Ishikawa (cell line): ENCODE measurements at regions not wholly inside any gene's neighbourhood (a gene's known extent, or its start where the extent isn't known, plus 50 kb on each side); places are given as distances from the start of the nearest gene placed in this dataset.

Experiments used
- CEBPB ChIP-seq: IDR thresholded peaks from 2 replicates; pipeline ENCODE4 v1.6.1; 2012
- CREB1 ChIP-seq: IDR thresholded peaks from 2 replicates; pipeline ENCODE4 v1.6.1; 2012; ENCODE audit warnings: low read depth
- EGR1 ChIP-seq: IDR thresholded peaks from 2 replicates; pipeline ENCODE4 v1.6.1; 2012
- EP300 ChIP-seq: IDR thresholded peaks from 2 replicates; pipeline ENCODE4 v1.6.1; 2012; ENCODE audit warnings: borderline replicate concordance
- FOXM1 ChIP-seq: IDR thresholded peaks from 2 replicates; pipeline ENCODE4 v1.6.1; 2012; ENCODE audit warnings: low read depth, borderline replicate concordance
- NFIC ChIP-seq: IDR thresholded peaks from 2 replicates; pipeline ENCODE4 v1.6.1; 2012
- RAD21 ChIP-seq: IDR thresholded peaks from 2 replicates; pipeline ENCODE4 v1.6.1; 2012; ENCODE audit warnings: low read depth
- TAF1 ChIP-seq: IDR thresholded peaks from 2 replicates; pipeline ENCODE4 v1.6.1; 2012; ENCODE audit warnings: low read depth, mild to moderate bottlenecking
- TCF12 ChIP-seq: IDR thresholded peaks from 2 replicates; pipeline ENCODE4 v1.6.1; 2012; ENCODE audit warnings: low read depth
- TEAD4 ChIP-seq: IDR thresholded peaks from 2 replicates; pipeline ENCODE4 v1.6.1; 2012
- YY1 ChIP-seq: IDR thresholded peaks from 2 replicates; pipeline ENCODE4 v1.6.1; 2012; ENCODE audit warnings: low read depth
- ZBTB7A ChIP-seq: IDR thresholded peaks from 2 replicates; pipeline ENCODE4 v1.6.1; 2012; ENCODE audit warnings: low read depth
- TF ChIP-seq, protein P1 (sequence below): IDR thresholded peaks from 2 replicates; pipeline ENCODE4 v1.6.1; 2012
- TF ChIP-seq, protein P2 (sequence below): IDR thresholded peaks from 2 replicates; pipeline ENCODE4 v1.6.1; 2012; ENCODE audit warnings: low read depth, mild to moderate bottlenecking
- TF ChIP-seq, protein P3 (sequence below): IDR thresholded peaks from 2 replicates; pipeline ENCODE4 v1.6.1; 2012

DNA sequence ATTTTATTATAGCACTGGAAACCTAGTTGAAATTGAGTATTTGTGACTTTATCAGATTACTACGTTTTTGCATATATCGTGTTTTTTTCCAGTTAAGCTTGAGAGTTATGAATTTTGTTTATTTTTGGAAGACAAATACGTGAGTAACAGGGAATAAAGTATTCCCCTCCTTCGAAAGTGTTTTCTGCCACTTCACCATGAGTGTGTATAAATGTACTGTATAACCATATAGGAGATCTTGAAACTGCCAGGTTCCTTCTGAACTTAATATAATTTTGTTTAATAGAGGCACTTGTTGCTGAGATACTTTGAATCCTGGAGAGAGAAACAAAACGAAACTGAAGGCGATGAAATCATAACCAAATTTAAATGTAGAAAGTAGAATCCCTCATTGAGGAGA is 1004.4 kb upstream of the ZEB2 start:
- TF ChIP-seq FOXM1 (no peak), TAF1 (no peak), EGR1 (no peak), RAD21 (no peak)

DNA sequence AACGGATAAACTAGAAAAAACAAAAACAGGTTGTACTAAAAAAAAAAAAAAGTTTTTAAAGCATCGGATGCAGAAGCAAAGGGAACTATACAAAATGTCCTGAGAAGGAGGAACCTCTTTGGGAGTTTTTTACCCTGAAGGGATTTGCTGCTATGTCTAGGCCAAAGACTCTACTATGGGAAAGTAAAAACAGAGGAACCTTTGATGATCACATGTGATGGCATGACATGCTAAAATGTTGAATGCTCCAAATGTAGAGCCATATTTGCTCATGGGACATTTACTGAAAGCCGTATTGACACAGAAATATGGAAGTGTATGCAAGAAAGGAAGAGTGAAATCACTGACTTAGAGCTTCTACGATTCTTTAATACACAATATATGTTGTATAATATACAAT is 992.0 kb upstream of the ZEB2 start:
- TF ChIP-seq, protein P1, sequence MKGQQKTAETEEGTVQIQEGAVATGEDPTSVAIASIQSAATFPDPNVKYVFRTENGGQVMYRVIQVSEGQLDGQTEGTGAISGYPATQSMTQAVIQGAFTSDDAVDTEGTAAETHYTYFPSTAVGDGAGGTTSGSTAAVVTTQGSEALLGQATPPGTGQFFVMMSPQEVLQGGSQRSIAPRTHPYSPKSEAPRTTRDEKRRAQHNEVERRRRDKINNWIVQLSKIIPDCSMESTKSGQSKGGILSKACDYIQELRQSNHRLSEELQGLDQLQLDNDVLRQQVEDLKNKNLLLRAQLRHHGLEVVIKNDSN = no peak
- no peak for TF ChIP-seq CEBPB
- TF ChIP-seq CREB1 = no peak
- TF ChIP-seq, protein P2, sequence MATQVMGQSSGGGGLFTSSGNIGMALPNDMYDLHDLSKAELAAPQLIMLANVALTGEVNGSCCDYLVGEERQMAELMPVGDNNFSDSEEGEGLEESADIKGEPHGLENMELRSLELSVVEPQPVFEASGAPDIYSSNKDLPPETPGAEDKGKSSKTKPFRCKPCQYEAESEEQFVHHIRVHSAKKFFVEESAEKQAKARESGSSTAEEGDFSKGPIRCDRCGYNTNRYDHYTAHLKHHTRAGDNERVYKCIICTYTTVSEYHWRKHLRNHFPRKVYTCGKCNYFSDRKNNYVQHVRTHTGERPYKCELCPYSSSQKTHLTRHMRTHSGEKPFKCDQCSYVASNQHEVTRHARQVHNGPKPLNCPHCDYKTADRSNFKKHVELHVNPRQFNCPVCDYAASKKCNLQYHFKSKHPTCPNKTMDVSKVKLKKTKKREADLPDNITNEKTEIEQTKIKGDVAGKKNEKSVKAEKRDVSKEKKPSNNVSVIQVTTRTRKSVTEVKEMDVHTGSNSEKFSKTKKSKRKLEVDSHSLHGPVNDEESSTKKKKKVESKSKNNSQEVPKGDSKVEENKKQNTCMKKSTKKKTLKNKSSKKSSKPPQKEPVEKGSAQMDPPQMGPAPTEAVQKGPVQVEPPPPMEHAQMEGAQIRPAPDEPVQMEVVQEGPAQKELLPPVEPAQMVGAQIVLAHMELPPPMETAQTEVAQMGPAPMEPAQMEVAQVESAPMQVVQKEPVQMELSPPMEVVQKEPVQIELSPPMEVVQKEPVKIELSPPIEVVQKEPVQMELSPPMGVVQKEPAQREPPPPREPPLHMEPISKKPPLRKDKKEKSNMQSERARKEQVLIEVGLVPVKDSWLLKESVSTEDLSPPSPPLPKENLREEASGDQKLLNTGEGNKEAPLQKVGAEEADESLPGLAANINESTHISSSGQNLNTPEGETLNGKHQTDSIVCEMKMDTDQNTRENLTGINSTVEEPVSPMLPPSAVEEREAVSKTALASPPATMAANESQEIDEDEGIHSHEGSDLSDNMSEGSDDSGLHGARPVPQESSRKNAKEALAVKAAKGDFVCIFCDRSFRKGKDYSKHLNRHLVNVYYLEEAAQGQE = no peak
- no peak for TF ChIP-seq FOXM1
- no peak for TF ChIP-seq TCF12
- no peak for TF ChIP-seq RAD21
- no peak for TF ChIP-seq NFIC
- TF ChIP-seq TEAD4 = no peak
- TF ChIP-seq ZBTB7A = no peak
- no peak for TF ChIP-seq EP300
- no peak for TF ChIP-seq EGR1
- TF ChIP-seq YY1 = no peak

DNA sequence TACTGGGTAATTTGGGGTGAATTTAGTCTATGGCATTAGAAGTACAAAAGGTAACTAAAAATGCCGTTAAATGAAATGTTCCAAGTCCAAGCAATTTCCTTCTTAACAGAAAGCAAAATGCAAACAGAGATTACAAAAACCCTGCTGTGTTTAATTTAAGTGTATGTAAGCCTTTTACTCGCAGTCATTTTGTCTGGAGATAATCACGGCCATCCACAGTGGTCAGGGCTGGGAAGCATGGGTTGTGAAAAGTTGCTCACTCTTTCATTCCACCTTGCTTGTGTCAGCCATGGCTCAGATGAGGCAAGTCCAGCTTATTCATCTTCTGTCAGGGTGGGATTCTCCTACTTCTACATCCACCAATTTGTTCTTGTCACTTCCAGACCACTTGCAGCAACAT is 983.6 kb upstream of the ZEB2 start:
- TF ChIP-seq TAF1 = no peak
- TF ChIP-seq, protein P2 = no peak
- no peak for TF ChIP-seq TEAD4
- no peak for TF ChIP-seq EGR1
- TF ChIP-seq NFIC = no peak
- no peak for TF ChIP-seq ZBTB7A
- no peak for TF ChIP-seq FOXM1
- TF ChIP-seq CREB1 = no peak
- TF ChIP-seq, protein P1 = no peak

DNA sequence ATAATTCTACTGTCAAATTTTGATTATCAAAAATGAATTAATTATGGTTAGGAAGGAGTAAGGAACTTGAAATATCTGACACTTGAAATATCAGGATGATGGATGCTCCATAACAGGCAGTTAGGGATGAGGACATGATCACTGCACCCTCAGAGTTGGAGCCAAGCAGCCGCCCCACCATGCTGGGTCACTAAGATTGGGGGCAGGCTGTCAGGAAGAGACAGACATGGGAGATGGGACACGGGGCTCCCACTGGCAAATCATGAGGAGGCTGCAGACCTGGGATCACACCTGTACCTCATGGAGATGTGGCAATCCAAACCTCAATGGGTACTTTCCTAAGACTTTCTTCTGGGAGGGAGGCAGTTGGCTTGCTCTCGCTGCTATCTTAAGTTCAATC is 982.0 kb upstream of the ZEB2 start:
- TF ChIP-seq, protein P1 = no peak
- TF ChIP-seq CEBPB = no peak
- TF ChIP-seq EP300 = no peak
- no peak for TF ChIP-seq TCF12
- no peak for TF ChIP-seq RAD21
- TF ChIP-seq, protein P2 = no peak
- TF ChIP-seq CREB1 = no peak

DNA sequence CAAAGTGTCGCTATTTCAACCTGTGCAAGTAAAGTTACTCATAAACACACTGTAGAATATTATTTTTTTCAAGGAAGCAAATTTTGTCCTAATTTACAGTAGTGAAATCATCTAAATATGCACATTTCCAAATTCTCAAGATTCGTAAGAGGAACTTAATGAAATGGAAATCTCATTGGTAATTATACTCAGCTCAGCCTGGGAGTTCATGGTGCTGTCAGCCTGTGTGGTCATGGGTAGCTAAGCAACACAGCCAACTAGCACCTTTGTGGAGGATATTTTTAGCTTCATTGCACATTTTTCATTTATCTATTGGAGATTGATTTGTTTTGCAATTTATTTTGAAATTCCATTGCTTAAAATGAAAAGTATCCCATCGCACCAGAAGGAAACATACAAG is 975.7 kb upstream of the ZEB2 start:
- TF ChIP-seq FOXM1 = no peak
- TF ChIP-seq NFIC = no peak
- TF ChIP-seq TAF1 = no peak
- no peak for TF ChIP-seq YY1
- TF ChIP-seq, protein P3, sequence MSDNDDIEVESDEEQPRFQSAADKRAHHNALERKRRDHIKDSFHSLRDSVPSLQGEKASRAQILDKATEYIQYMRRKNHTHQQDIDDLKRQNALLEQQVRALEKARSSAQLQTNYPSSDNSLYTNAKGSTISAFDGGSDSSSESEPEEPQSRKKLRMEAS = no peak
- no peak for TF ChIP-seq ZBTB7A
- TF ChIP-seq CREB1 = no peak
- TF ChIP-seq CEBPB = no peak
- TF ChIP-seq EGR1 = no peak
- TF ChIP-seq, protein P1 = no peak
- no peak for TF ChIP-seq TCF12
- TF ChIP-seq EP300 = no peak
- no peak for TF ChIP-seq RAD21
- TF ChIP-seq, protein P2 = no peak
- TF ChIP-seq TEAD4 = no peak
